DMS114 treated with DMSO at 0.1 percent for 48 hours (cell line): ENCODE measurements at regions not wholly inside any gene's neighbourhood (a gene's known extent, or its start where the extent isn't known, plus 50 kb on each side); places are given as distances from the start of the nearest gene placed in this dataset.

Experiments
- DNase-seq: peaks from one replicate; lab custom pipeline; 2025; ENCODE audit not compliant: unreplicated experiment; lab: John Stamatoyannopoulos, UW

DNA sequence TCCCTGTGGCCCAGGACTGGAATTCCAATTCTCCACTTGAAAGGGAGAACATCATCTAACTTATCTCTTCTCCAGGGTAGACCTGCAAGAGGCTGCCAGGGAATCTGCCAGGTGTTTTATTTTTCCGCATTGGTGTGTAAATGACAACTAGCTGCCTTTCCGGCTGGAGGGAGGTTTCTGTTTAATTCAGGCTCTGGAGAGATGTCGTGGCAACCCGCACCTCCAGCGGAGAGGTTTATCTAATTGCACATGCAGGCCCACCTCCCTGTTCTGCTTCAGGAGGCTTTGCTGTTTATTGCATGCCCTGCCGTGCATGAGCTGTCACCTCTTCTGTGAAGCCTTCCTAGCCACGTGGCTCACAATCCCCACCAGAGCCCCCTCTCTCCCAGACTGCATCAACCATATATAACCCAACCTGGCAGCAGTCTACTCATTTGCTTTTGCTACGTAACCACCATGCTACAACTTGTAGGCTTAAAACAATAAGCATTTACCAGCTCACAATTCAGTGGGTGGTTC lies 151.6 kb downstream of the C1orf94 start:
- DNase-seq = no peak

DNA sequence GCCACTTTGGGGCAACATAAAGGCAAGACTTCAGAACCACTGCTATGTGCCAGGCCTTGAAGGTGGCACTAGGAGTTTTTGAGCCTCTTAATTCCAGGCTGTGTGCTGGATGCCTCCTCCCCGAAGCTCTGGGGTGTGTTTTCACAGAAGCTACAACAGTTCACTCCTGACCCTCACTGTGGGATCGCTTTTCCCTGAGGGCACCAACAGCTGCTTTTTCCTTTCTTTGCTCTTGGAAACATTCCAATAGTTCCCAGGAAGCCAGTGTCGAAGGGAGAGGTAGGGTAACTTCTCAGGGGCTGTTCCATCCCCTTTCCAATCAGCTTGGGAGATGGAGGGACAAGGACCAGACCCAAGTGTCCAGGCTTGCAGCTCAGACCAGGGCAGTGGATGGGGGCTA lies 153.4 kb downstream of the C1orf94 start:
- no peak for DNase-seq

DNA sequence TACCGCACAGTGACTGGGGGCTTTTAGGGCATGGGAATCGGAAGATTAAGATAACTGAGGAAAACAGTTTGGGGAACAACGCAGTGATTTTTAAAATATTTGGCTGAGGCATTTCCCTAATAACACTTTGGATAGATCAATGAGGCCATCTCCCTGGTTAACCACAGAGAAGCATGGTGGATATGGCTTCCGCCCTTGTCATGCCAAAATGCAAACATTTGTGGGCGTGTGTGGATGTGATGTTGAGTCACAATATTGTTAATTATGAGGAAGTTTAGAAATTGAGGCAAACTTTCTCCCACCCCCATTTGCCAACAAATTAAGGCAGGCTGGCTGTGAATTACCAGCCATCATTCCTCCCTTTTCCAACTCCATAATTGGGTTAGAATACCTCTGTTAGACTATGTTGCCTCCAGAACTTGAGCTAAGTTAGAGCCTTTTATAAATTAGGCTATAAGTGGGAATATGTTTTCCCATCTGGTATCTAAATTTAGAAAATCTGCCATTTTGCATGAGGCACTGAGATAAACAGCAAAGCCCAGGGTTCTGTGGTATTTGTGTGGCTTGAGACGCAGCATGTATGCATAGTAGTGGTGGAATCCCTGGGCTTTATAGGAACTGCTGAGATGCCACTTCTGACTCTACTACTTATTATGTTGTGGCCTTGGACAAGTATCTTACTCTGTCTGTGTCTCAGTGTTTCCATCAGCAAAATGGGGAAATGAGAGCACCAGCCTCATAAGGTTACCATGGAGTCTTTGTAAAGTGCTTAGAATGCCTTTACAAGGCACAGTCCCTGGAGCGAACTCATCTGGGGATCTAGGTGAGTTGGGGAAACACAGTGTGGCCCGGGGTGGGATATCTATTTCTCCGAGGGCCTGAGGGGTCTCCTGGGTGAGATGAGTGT lies 154.6 kb downstream of the C1orf94 start:
- no peak for DNase-seq

DNA sequence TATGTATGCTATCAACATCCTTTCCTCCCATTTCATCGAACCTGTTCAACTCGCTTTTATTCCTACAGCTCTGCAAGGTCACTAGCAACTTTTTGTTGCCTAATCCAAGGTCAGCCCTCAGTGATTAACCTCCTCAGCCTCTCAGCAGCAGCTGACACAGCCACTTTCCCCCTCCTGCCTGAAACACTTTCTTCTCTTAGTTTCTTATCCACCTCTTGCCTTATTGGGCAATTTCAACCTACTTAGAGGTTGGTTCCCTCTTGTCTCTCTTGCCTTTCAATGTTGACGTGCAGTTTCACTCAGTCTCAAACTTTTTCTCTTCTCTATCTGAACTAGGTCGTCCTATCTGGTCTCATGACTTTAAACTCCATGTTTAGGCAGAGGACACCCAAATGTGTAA lies 156.3 kb downstream of the C1orf94 start:
- DNase-seq = no peak

DNA sequence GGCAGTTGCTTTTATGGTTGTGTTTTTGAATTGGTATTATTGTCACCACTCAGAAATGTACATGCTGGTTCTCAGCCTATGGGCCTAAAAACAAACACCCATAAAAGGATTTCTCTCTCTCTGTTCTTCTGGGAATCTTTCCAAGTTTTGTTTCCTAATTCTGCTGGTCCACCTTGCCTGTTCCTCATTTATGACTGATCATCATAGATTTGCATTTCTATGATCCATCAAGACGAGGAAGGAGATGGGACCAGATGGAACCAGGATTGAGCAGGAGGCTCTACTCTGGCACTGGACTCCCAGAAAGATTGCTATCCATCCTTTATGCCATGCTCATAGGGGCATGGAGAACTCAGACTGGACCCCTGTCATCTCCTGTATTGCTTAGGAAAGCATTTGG lies 162.2 kb downstream of the C1orf94 start:
- no peak for DNase-seq

DNA sequence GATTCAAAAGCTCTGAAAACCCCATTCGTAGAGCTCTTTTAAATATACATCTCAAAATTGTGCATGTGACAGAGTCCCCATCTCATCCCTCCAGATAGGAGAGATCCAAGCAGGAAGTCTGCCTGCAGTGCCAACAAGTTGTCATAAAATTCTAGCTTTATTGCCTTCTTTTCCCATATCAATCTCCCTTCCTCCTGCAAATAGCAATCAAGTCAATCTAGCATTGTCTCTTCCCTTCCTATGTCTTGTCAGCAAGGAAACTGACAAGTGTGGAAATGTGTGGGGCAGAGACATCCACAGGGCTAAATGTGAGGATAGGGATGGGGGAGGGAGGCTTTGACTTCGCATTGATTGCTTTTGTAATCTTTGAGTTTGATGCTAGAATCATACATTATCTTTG lies 165.2 kb downstream of the C1orf94 start:
- no peak for DNase-seq

DNA sequence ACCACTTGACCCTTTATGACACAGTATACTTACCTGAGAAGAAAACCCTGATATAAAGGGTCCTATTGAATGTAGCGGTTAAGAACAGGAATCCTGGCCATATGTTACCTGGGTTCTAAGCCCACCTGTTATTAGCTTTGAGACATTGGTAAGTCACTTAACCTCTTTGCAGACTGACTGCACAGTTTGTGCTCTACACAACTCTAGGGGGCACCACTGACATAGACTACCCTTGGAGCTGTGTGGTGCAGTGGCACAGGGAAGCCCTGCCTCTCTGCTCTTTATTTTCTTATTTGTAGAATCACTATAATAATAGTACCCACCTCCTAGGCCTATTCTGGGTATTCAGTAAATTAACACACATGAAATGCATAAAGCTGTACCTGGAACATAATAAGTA lies 165.6 kb downstream of the C1orf94 start:
- no peak for DNase-seq

DNA sequence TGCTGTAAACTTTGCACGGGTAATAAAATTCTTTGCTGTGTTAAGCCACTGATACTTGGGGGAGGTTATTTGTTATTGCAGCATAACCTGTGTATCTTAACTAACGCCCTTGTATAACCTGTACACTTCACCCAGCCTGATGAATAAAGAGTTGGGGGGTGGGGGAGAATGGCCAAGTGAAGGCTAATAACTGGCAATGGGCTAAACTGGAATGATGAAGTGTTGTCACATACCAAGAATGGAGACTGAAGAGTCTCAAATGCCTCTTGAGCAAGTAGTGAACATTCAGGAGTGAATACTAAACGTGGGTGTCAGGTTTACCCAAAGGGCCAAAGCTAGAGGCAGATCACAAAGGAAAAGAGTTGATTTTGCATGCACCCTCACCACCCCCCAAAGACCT lies 169.4 kb downstream of the C1orf94 start:
- DNase-seq = no peak

DNA sequence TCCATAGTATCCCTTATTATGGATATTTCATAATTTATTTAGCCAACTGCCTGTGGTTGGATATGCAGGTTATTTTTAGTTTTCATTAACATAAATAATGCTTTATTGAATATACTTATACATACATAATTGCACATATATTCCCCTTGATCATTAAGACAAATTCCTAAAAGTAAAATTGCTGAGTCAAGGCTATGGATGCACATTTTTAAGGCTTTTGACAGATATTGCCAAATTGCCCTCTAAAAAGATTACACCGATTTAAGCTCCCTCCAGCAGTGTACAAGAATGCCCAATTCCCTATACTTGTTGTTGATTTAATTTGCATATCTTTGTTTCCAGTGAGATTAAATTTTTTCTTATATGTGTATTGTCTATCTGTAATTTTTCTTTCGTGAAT lies 176.7 kb downstream of the C1orf94 start:
- DNase-seq = no peak

DNA sequence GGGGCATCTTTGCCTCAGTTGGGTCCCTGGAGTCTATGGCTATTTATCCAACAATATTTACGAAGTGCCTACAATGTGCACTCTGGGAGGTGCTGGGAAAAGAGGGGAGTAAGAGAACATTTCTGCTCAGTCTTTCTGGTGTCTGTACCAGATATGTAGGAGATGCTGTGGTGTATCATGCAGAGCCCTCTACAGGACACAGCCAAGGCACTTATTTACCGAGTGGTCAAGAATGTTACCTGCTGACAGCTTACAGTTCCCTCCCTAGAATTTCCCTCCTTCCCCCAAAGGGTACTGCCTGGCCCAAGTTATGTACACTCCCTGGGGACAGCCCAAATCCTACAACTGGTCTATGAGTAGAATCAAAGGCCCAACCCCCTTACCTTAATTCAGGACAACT lies 177.7 kb downstream of the C1orf94 start:
- DNase-seq = no peak

DNA sequence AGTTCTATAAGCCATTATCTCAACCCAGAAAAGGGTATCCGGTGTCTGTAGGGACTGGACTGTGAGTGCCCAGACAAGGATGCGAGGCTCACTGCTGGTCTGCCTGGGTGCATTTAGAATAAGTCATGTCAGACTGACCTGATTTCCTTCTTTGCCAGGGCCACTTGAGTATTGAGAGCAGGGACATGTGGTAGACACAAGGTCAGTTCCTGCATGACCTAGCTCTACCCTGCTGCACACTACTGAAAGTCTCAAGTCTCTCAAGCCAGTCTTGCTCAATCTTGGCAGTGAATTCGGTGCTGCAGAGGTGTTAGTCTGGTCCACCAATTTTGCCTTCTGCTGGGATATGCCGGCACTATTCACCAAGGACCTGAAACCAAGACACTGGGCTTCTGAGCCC lies 180.1 kb downstream of the C1orf94 start:
- no peak for DNase-seq

DNA sequence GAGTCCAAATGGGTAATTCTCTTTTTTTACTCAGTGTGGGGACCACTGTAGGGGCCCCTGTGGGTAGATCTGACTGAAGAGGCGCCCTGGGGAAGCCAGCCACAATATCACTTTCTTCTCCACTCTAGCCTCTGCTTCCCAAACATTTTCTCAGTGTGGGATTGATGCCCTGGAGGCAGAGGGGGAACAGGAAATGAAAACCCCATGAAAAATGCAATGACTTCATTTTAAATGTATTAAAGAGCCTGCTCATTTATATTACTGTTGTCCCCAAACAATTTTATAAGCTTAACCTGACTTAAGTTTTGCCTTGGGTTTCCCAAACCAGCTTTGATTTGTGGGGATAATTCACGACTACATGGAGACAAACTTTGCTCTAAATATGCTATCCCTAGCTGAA lies 181.9 kb downstream of the C1orf94 start:
- DNase-seq = no peak

DNA sequence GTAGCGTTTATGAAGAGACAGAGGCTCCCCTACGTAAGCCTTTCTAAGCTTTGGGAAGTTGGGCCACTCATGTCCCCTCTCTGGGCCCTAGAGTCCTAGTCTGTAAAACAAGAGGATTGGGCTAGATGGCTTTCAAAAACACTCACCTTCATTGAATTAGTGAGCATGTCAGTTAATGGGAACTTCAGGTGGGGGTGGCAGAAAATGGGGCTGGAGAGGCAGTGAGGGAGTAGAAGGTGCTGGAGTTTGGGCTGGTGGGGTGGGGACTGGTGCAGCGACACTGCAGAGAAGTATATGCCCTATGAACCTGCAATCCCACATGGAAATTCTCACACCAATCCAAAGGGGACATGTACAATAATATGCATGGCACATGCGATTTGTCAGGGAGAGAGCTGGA lies 182.7 kb downstream of the C1orf94 start:
- no peak for DNase-seq

DNA sequence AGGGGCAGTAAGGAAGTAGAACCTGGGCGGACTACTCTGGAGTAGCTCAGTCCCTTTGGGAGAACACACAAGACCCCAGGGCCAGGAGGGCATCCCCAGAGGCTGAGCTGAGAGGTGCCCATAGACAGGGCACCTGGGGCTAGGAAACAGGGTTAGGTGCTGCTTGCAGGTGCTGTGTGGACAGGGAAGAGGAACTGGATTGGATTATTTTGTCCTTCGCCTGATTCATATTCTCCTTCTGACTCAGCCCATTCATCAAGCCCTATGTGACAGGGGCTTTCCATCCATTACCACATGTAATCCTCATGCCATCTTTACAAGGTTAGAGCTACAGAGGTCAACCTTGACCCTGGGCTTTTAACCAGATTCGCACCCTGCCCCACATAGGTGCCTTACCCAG lies 183.9 kb downstream of the C1orf94 start:
- DNase-seq = no peak

DNA sequence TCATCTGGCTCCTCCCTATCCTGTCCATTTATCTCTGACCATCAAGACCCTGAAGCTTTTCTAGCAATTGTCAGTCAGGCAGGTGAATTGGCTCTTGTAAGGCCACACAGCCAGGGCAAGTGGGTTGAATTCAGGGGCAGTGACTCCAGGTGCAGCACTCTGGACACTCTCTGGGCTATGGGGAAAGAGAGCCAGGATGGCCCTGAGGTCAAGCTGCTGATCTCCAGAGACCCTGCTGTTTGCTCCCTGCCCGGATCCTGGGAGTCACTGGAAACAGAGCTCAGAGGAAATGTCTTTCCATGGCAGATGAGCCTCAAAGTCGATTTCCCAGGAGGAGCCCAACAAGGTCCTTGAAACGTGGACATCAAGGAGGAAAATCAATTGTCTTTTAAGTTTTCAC lies 184.4 kb downstream of the C1orf94 start:
- no peak for DNase-seq

DNA sequence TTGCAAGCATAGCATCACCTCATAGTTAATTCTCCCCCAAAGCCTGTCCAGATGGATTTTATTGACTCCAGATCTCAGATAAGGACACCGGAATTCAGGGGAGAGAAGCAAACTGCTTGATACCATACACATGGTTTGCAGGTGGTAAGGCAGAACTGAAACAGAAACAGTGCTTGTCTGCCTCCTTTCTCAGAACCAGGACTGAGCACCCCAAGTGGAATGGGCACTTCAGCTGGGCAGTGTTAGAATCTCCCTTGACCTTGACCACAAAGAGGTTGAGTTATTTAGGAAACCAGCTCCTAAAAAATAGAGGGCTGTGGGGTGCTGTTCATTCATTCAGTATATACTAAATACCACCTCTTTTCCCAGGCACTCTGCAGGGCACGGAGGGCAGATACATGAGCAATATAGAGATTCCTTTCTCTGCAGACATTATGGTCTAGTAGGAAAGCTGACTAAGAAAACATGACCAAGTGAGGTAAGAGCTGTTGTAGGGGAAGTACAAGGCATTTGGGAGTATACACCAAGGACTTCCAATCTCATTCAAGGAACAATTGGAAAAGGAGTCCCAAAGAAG lies 185.2 kb downstream of the C1orf94 start:
- no peak for DNase-seq

DNA sequence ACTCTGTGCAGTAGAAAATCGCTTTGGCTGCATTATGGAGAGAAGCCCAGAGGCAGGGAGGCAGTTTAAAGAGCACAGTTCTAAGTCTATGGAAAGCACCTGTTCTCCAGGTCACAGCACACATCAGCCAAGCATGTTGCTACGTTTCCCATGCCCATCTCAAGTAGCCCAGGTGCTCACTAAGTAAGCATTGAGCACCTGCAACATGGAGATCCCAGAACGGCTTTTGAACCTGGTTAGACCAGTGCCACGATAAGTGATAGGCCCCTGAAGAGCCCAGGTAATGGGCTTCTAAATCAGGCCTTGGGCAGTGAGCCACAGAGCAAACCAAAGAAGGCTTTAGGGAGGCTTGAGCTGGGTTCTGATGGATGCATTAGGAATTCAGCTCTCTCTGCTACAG lies 186.2 kb downstream of the C1orf94 start:
- no peak for DNase-seq

DNA sequence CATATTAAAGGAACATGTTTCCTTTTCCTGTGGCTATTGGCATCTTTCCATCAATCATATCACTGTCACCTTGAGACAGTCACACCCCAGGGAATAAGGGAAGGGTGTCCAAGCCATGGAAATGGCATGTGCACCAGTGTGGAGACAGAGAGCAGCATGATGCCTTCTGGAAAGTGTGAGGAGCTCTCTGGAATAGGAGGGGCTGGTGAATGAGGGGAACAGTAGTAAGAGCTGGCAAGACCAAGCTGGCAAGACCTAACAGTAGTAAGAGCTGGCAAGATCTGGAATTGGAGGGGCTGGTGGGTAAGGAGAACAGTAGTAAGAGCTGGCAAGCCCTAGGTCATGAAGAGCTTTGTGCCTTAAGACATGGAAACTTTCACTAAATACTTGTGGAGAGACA lies 186.7 kb downstream of the C1orf94 start:
- DNase-seq = no peak

DNA sequence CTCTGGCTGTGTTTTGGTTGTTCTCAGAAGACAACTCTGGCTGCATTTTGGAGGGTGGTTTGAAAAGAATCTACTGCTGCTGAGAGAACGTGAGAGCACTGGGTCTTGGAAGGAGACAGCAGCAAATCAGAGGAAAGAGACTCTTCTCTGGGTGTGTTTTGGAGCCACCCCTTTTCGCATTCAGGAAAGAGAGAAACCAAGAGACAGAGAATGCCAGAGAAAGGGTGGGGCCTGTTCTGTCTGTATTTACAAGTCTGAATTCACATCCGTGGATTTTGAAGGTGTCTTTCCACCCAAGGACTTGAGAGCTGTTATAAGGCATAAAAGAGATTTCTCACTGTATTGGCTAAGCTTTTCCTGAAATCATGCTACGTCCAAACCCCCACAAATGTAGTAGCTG lies 187.2 kb downstream of the C1orf94 start:
- DNase-seq = no peak

DNA sequence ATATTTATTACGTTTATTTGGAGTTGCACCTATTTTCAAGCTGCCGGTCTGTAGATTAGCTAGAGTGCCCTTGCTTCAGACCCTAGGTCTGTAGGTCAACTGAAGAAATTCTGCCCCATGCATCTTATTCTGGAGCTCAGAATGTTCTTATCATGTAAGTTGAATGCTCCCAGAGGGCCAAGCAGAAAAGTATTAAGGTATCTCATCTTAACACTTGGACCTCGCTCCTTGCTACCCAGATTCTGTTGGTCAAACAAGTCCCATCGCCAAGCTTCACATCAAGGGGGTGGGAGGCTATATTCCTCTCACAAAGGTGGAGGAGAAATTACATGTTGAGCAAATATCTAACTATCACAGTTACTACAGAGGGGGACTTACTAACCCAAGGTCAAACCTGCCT lies 187.7 kb downstream of the C1orf94 start:
- no peak for DNase-seq

DNA sequence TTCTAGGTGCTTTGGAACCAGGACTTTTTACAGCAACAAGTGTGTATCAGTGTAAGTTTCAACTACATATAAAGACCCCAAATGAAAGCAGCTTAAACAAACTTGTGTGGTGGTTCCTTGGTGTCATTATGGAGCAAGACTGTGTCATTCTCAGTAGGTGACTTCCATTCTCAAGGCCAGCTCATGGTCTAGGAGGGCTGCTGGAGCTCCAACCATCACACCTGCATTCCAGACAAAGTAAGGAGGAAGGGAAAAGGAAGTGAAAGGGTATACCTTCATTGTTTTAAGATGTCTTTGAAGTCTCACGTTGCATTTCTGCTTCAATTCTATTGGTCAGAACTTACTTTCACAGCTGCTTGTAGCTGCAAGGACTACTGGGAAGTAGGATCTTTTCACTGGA lies 188.6 kb downstream of the C1orf94 start:
- DNase-seq = no peak

DNA sequence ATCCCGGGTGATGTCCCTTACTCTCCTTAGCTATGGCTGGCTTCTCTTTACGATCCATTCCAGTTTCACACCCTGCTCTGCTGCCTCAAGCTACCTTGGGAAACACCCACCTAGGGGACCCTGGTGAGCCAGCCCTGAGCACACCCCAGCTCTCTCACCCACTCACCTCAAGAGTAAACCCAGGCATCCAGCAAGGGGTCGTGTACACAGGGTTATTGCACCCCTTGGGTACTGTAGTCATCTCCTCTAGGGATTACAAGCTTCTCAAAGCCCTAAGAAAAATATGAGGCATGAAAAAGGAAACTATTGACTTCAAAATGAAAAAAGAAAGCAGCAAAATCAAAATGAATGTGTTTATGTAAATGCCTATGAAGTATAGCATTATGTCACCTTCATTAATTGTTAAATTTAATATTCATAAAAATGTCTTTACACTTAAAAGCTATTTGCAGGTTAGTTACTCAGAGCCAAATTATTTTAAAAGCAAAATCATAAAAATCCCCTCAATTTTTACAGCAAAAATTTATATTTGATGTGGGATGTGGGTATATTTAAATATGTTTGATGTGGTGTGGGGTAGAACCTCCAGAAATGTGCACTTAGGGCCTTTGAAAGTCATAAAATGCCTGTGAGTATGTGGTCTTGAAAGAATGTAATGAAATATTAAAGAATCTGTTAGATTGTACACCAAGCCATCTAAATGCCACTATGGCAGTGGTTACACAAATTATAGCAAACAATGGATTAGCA lies 190.3 kb downstream of the C1orf94 start:
- DNase-seq = no peak
